Endothelial cell of umbilical vein (primary cell): ENCODE measurements at regions not wholly inside any gene's neighbourhood (a gene's known extent, or its start where the extent isn't known, plus 50 kb on each side); places are given as distances from the start of the nearest gene placed in this dataset.

ENCODE experiments used
- BruUV-seq: library from RNA; stranded (reverse); fragments of 400-500 nt; replicated peaks from 2 replicates; lab custom pipeline; 2021; lab: Mats Ljungman, UMichigan
- CTCF ChIA-PET: fragments of 300-600, 350-600 bp; sonication (Branson Sonifier 250); formaldehyde crosslinking; loops from one replicate; lab custom pipeline; 2021; ENCODE audit warnings: antibody characterized with exemption, inconsistent platforms; lab: Charles Lee
- POLR2A ChIA-PET: fragments of 300-600, 350-600 bp; sonication (Branson Sonifier 250); formaldehyde crosslinking; loops from one replicate; lab custom pipeline; 2021; ENCODE audit warnings: antibody characterized with exemption, inconsistent platforms; lab: Charles Lee
- DNase-seq: peaks from one replicate; pipeline ENCODE4 v3.0.0-alpha.2; 2011; ENCODE audit warnings: low read depth, low spot score
- FAIRE-seq: peaks from 2 replicates; lab custom pipeline; 2011; peaks lifted over from hg19 to GRCh38; lab: Jason Lieb, UNC
- H2AFZ ChIP-seq: 2 replicates; pipeline ENCODE4 v1.6.0; 2012; ENCODE audit warnings: low read depth, low read length, control low read depth, inconsistent platforms
- H3K27ac ChIP-seq: 2 replicates; pipeline ENCODE4 v1.5.1; 2011; ENCODE audit warnings: low read depth, mild to moderate bottlenecking, control low read depth, low read length, moderate library complexity; ENCODE audit not compliant: insufficient read depth
- H3K27me3 ChIP-seq, 2 experiments: 2 replicates each; pipeline versions ENCODE4 v1.6.0 to v1.6.1; 2011; ENCODE audit warnings: low read length in 2 of 2, mixed read lengths in 1 of 2; ENCODE audit not compliant: control insufficient read depth in 2 of 2, insufficient read depth in 2 of 2
- H3K36me3 ChIP-seq, 2 experiments: 2 replicates in 1 of 2; 3 replicates in 1 of 2; pipeline ENCODE4 v1.5.1; 2011; ENCODE audit warnings: low read length in 2 of 2, mild to moderate bottlenecking in 1 of 2, moderate library complexity in 1 of 2; ENCODE audit not compliant: control insufficient read depth in 2 of 2, insufficient read depth in 2 of 2; ENCODE audit errors: extremely low read depth in 1 of 2
- H3K4me1 ChIP-seq: 3 replicates; pipeline ENCODE4 v1.5.1; 2011; ENCODE audit warnings: mild to moderate bottlenecking, low read length; ENCODE audit not compliant: control insufficient read depth, insufficient read depth; ENCODE audit errors: extremely low read depth
- H3K4me2 ChIP-seq: 2 replicates; pipeline ENCODE4 v1.6.1; 2011; ENCODE audit warnings: low read length, control low read depth, mixed read lengths; ENCODE audit not compliant: insufficient read depth
- H3K4me3 ChIP-seq, 3 experiments: fragments of 200-600 bp in 1 of 3; sonication (generic), shearing (Covaris generic) in 1 of 3; replicated peaks in 1 of 3; 2 replicates each; pipeline ENCODE4 v1.5.1; 2011 to 2016; ENCODE audit warnings: control low read depth in 3 of 3, low read length in 3 of 3, mild to moderate bottlenecking in 2 of 3, inconsistent platforms in 1 of 3, low read depth in 1 of 3, moderate library complexity in 1 of 3; ENCODE audit not compliant: insufficient read depth in 1 of 3
- H3K79me2 ChIP-seq: 2 replicates; pipeline ENCODE4 v1.6.0; 2012; ENCODE audit warnings: low read length, inconsistent platforms; ENCODE audit not compliant: control insufficient read depth, insufficient read depth
- H3K9ac ChIP-seq: replicated peaks from 2 replicates; pipeline ENCODE3; 2011; ENCODE audit warnings: low read length, control low read depth; ENCODE audit not compliant: insufficient read depth; ENCODE audit errors: extremely low read depth
- H3K9me1 ChIP-seq: replicated peaks from 3 replicates; pipeline ENCODE4 v1.6.0; 2011; ENCODE audit warnings: mild to moderate bottlenecking, low read length; ENCODE audit not compliant: control insufficient read depth, insufficient read depth; ENCODE audit errors: extremely low read depth
- H3K9me3 ChIP-seq: replicated peaks from 2 replicates; pipeline ENCODE4 v1.5.1; 2012; ENCODE audit warnings: low read length, inconsistent platforms; ENCODE audit not compliant: control insufficient read depth, insufficient read depth
- H4K20me1 ChIP-seq: replicated peaks from 2 replicates; pipeline ENCODE3; 2011; ENCODE audit warnings: mild to moderate bottlenecking, low read length; ENCODE audit not compliant: control insufficient read depth, insufficient read depth; ENCODE audit errors: extremely low read depth
- CTCF ChIP-seq, 2 donors: IDR thresholded peaks; 1 replicate in 1 of 2; 2 replicates in 1 of 2; pipeline ENCODE4 v1.5.1; 2011; ENCODE audit warnings: low read length in 2 of 2, mild to moderate bottlenecking in 2 of 2, moderate library complexity in 2 of 2, control low read depth in 1 of 2, inconsistent platforms in 1 of 2, low read depth in 1 of 2; ENCODE audit not compliant: insufficient read depth in 1 of 2; ENCODE audit errors: extremely low read depth in 1 of 2
- EZH2 ChIP-seq: IDR thresholded peaks from 2 replicates; pipeline ENCODE4 v1.6.1; 2012; ENCODE audit warnings: borderline replicate concordance, low read depth, mild to moderate bottlenecking, moderate library complexity, low read length, inconsistent platforms; ENCODE audit not compliant: severe bottlenecking
- FOS ChIP-seq: IDR thresholded peaks from 2 replicates; pipeline ENCODE4 v1.6.1; 2011; ENCODE audit warnings: mild to moderate bottlenecking, low read length, moderate library complexity, borderline replicate concordance; ENCODE audit not compliant: insufficient read depth
- GATA2 ChIP-seq: IDR thresholded peaks from 2 replicates; pipeline ENCODE4 v1.7.0; 2011; ENCODE audit warnings: low read depth, mild to moderate bottlenecking, moderate library complexity, mixed read lengths, low read length; ENCODE audit not compliant: insufficient read length, insufficient read depth
- JUN ChIP-seq: IDR thresholded peaks from 2 replicates; pipeline ENCODE4 v1.6.1; 2011; ENCODE audit warnings: borderline replicate concordance, low read depth; ENCODE audit not compliant: insufficient read length, insufficient read depth
- MAX ChIP-seq: IDR thresholded peaks from 2 replicates; pipeline ENCODE4 v1.6.1; 2011; ENCODE audit not compliant: insufficient read depth, insufficient read length
- MYC ChIP-seq: IDR thresholded peaks from one replicate; pipeline ENCODE4 v1.6.1; 2011; ENCODE audit warnings: mild to moderate bottlenecking, low read depth, low read length
- POLR2A ChIP-seq: IDR thresholded peaks from 2 replicates; pipeline ENCODE4 v1.6.1; 2012; ENCODE audit warnings: low read depth, mild to moderate bottlenecking, control low read depth, low read length
- POLR2AphosphoS5 ChIP-seq: IDR thresholded peaks from 2 replicates; pipeline ENCODE4 v1.6.1; 2012; ENCODE audit warnings: low read depth, mild to moderate bottlenecking, control low read depth, low read length, moderate library complexity; ENCODE audit not compliant: insufficient read depth
- dilution Hi-C: fragments of 300-500 bp; cut with MboI; formaldehyde crosslinking; loops from one replicate; pipeline ENCODE4 v1.15.0; 2019; ENCODE audit warnings: low sequenced_read_pairs; ENCODE audit not compliant: extremely low pct_ligation_motif_present
- intact Hi-C: fragments of 100-400 bp; cut with micrococcal nuclease; formaldehyde crosslinking; loops from one replicate; pipeline ENCODE4 v1.10.0; 2022

GRCh38 chr12:38484821-38485449, 168.4 kb downstream of the ALG10B start:
- H3K27ac ChIP-seq, result no peak overlapping the region
- no peaks in the 10 kb centered on the region for H3K27me3 ChIP-seq
- CTCF ChIA-PET, result no interaction called here
- BruUV-seq, result no TSS peak
- POLR2A ChIA-PET, result no interaction called here
- no peaks in the 10 kb centered on the region for H3K4me1 ChIP-seq
- H3K4me3 ChIP-seq, result no peak overlapping the region
- H3K36me3 ChIP-seq, result no peaks in the 10 kb centered on the region
- no peak overlapping the region for H3K9ac ChIP-seq
- no peaks in the 10 kb centered on the region for H3K9me3 ChIP-seq
- no peaks in the 10 kb centered on the region for H3K9me1 ChIP-seq
- H3K79me2 ChIP-seq, result no peaks in the 10 kb centered on the region
- intact Hi-C loops (no loop called here), dilution Hi-C loops (no loop called here)
- FAIRE-seq (no peak), DNase-seq (no peak)
- no peak overlapping the region for H3K4me2 ChIP-seq
- no peak for TF ChIP-seq CTCF (IDR thresholded peaks at IDR 0.05; ENCODE audit: extremely low read depth in 1 of 2, insufficient read depth in 1 of 2, low read depth in 1 of 2, low read length in 2 of 2)
- no peak for TF ChIP-seq MAX
- TF ChIP-seq JUN, result no peak
- no peak for TF ChIP-seq GATA2
- TF ChIP-seq FOS, result no peak
- no peak for TF ChIP-seq EZH2
- no peak for TF ChIP-seq MYC
- no peak for TF ChIP-seq POLR2A
- TF ChIP-seq POLR2AphosphoS5, result no peak
- H4K20me1 ChIP-seq, result no peaks in the 10 kb centered on the region
- no peak overlapping the region for H2AFZ ChIP-seq
